ENCODE measurements at regions not wholly inside any gene's neighbourhood (a gene's known extent, or its start where the extent isn't known, plus 50 kb on each side); places are given as distances from the start of the nearest gene placed in this dataset.

DNA sequence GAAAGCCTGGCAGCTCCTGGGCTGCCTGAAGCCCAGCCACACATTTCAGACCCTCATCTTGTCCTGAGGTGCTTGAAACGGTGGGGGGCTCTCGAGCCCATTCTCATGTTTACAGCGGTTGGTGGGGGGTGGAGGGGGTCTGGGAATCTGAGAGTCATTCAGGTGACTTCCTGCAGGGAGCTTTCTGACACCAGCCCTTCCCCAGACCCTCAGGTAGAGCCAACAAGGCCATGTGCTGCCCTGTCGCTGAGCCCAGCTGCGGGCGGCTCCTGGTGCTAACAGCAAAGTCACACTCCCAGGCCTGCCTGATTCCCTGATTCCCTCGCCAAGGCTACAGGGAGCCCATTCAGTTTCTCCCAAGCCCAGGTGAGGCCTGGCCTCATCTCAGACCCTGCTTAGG is 324.9 kb upstream of the MEX3C start:
- TF ChIP-seq, protein P1, sequence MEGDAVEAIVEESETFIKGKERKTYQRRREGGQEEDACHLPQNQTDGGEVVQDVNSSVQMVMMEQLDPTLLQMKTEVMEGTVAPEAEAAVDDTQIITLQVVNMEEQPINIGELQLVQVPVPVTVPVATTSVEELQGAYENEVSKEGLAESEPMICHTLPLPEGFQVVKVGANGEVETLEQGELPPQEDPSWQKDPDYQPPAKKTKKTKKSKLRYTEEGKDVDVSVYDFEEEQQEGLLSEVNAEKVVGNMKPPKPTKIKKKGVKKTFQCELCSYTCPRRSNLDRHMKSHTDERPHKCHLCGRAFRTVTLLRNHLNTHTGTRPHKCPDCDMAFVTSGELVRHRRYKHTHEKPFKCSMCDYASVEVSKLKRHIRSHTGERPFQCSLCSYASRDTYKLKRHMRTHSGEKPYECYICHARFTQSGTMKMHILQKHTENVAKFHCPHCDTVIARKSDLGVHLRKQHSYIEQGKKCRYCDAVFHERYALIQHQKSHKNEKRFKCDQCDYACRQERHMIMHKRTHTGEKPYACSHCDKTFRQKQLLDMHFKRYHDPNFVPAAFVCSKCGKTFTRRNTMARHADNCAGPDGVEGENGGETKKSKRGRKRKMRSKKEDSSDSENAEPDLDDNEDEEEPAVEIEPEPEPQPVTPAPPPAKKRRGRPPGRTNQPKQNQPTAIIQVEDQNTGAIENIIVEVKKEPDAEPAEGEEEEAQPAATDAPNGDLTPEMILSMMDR (IDR thresholded peaks at IDR 0.05), result no peak
- TF ChIP-seq POLR2AphosphoS5 (IDR thresholded peaks at IDR 0.05) (no peak), POLR2A (IDR thresholded peaks at IDR 0.05) (no peak)
